ENCODE measurements at regions not wholly inside any gene's neighbourhood (a gene's known extent, or its start where the extent isn't known, plus 50 kb on each side); places are given as distances from the start of the nearest gene placed in this dataset.
"Not testable (repeated sequence)": the region's sequence is repeated elsewhere in the genome, so short reads cannot be mapped to it uniquely, and the experiment has no call there.

- Histone ChIP-seq H3K27me3 (ENCODE audit: control insufficient read depth, extremely low read depth, insufficient read depth, low read length) (no peaks in the 10 kb centered on the region), H3K9me3 (ENCODE audit: control insufficient read depth, low read depth, low read length) (no peaks in the 10 kb centered on the region), H3K4me2 (ENCODE audit: control insufficient read depth, extremely low read depth, insufficient read depth, low read depth, low read length) (no peak overlapping the region), H3K27ac (ENCODE audit: control insufficient read depth, insufficient read depth, low read length) (no peak overlapping the region), H3K9ac (ENCODE audit: control insufficient read depth, extremely low read depth, insufficient read depth, low read length) (no peak overlapping the region), H3K9me1 (ENCODE audit: control insufficient read depth, extremely low read depth, insufficient read depth, low read length) (no peaks in the 10 kb centered on the region), H3K79me2 (ENCODE audit: control insufficient read depth, insufficient read depth, low read length) (no peaks in the 10 kb centered on the region), H3K36me3 (ENCODE audit: control insufficient read depth in 2 of 2, extremely low read depth in 1 of 2, insufficient read depth in 2 of 2, low read length in 2 of 2) (no peaks in the 10 kb centered on the region), H4K20me1 (ENCODE audit: control insufficient read depth, extremely low read depth, insufficient read depth, low read length) (no peaks in the 10 kb centered on the region), H3K4me1 (ENCODE audit: control insufficient read depth, extremely low read depth, insufficient read depth, low read length) (no peaks in the 10 kb centered on the region), H3K4me3 (ENCODE audit: control insufficient read depth in 2 of 3, extremely low read depth in 1 of 3, insufficient read depth in 2 of 3, low read depth in 1 of 3, low read length in 3 of 3) (no peak overlapping the region), H2AFZ (ENCODE audit: control insufficient read depth, low read length) (no peak overlapping the region)
- no peak for DNase-seq (ENCODE audit: low read depth, low spot score)
- TF ChIP-seq EZH2 (IDR thresholded peaks at IDR 0.05; ENCODE audit: low read length) (no peak), CTCF (optimal IDR thresholded peaks at IDR 0.05 in 1 of 3, IDR thresholded peaks at IDR 0.05 in 1 of 3, conservative IDR thresholded peaks at IDR 0.05 in 1 of 3; ENCODE audit: extremely low read depth in 1 of 3, insufficient read depth in 2 of 3, low read length in 3 of 3) (no peak)
- no peak for FAIRE-seq
- dilution Hi-C loops (cut with MboI; ENCODE audit: extremely low pct_ligation_motif_present, low sequenced_read_pairs) = no loop called here
These were observed 615.3 kb downstream of the TRIB2 start for GRCh38 chr2:13332060-13332459.

- DNase-seq (ENCODE audit: low read depth, low spot score); H4K20me1 ChIP-seq (ENCODE audit: control insufficient read depth, extremely low read depth, insufficient read depth, low read length); dilution Hi-C loops (cut with MboI; ENCODE audit: extremely low pct_ligation_motif_present, low sequenced_read_pairs); H3K9me1 ChIP-seq (ENCODE audit: control insufficient read depth, extremely low read depth, insufficient read depth, low read length); H2AFZ ChIP-seq (ENCODE audit: control insufficient read depth, low read length); H3K27ac ChIP-seq (ENCODE audit: control insufficient read depth, insufficient read depth, low read length); H3K27me3 ChIP-seq (ENCODE audit: control insufficient read depth, extremely low read depth, insufficient read depth, low read length); H3K4me1 ChIP-seq (ENCODE audit: control insufficient read depth, extremely low read depth, insufficient read depth, low read length); H3K36me3 ChIP-seq (ENCODE audit: control insufficient read depth in 2 of 2, extremely low read depth in 1 of 2, insufficient read depth in 2 of 2, low read length in 2 of 2); H3K9me3 ChIP-seq (ENCODE audit: control insufficient read depth, low read depth, low read length); H3K4me3 ChIP-seq (ENCODE audit: control insufficient read depth in 2 of 3, extremely low read depth in 1 of 3, insufficient read depth in 2 of 3, low read depth in 1 of 3, low read length in 3 of 3); FAIRE-seq; H3K9ac ChIP-seq (ENCODE audit: control insufficient read depth, extremely low read depth, insufficient read depth, low read length); H3K4me2 ChIP-seq (ENCODE audit: control insufficient read depth, extremely low read depth, insufficient read depth, low read depth, low read length); H3K79me2 ChIP-seq (ENCODE audit: control insufficient read depth, insufficient read depth, low read length): not testable (repeated sequence)
These were observed 617.3 kb downstream of the TRIB2 start for GRCh38 chr2:13334071-13334470.

- no peak for TF ChIP-seq CTCF (optimal IDR thresholded peaks at IDR 0.05 in 1 of 3, IDR thresholded peaks at IDR 0.05 in 1 of 3, conservative IDR thresholded peaks at IDR 0.05 in 1 of 3; ENCODE audit: extremely low read depth in 1 of 3, insufficient read depth in 2 of 3, low read length in 3 of 3)
- no peak for TF ChIP-seq EZH2 (IDR thresholded peaks at IDR 0.05; ENCODE audit: low read length)
- H3K9me3 ChIP-seq (ENCODE audit: control insufficient read depth, low read depth, low read length) = no peaks in the 10 kb centered on the region
- H3K27me3 ChIP-seq (ENCODE audit: control insufficient read depth, extremely low read depth, insufficient read depth, low read length) = no peaks in the 10 kb centered on the region
- no peaks in the 10 kb centered on the region for H3K4me1 ChIP-seq (ENCODE audit: control insufficient read depth, extremely low read depth, insufficient read depth, low read length)
- no peaks in the 10 kb centered on the region for H3K79me2 ChIP-seq (ENCODE audit: control insufficient read depth, insufficient read depth, low read length)
- H3K36me3 ChIP-seq (ENCODE audit: control insufficient read depth in 2 of 2, extremely low read depth in 1 of 2, insufficient read depth in 2 of 2, low read length in 2 of 2) = no peaks in the 10 kb centered on the region
- H3K9me1 ChIP-seq (ENCODE audit: control insufficient read depth, extremely low read depth, insufficient read depth, low read length) = no peaks in the 10 kb centered on the region
- H3K27ac ChIP-seq (ENCODE audit: control insufficient read depth, insufficient read depth, low read length) = no peak overlapping the region
- no peaks in the 10 kb centered on the region for H4K20me1 ChIP-seq (ENCODE audit: control insufficient read depth, extremely low read depth, insufficient read depth, low read length)
- H3K4me3 ChIP-seq (ENCODE audit: control insufficient read depth in 2 of 3, extremely low read depth in 1 of 3, insufficient read depth in 2 of 3, low read depth in 1 of 3, low read length in 3 of 3) = no peak overlapping the region
- H3K4me2 ChIP-seq (ENCODE audit: control insufficient read depth, extremely low read depth, insufficient read depth, low read depth, low read length) = no peak overlapping the region
- H3K9ac ChIP-seq (ENCODE audit: control insufficient read depth, extremely low read depth, insufficient read depth, low read length) = no peak overlapping the region
- dilution Hi-C loops (cut with MboI; ENCODE audit: extremely low pct_ligation_motif_present, low sequenced_read_pairs) = no loop called here
- FAIRE-seq = no peak
- no peak overlapping the region for H2AFZ ChIP-seq (ENCODE audit: control insufficient read depth, low read length)
- DNase-seq (ENCODE audit: low read depth, low spot score) = no peak
These were observed 617.8 kb downstream of the TRIB2 start for GRCh38 chr2:13334545-13334944.
